OCI-LY3 (cell line): ENCODE measurements at regions not wholly inside any gene's neighbourhood (a gene's known extent, or its start where the extent isn't known, plus 50 kb on each side); places are given as distances from the start of the nearest gene placed in this dataset.

ENCODE experiments used
- H2AFZ ChIP-seq: fragments of 200-600, 300-600 bp; shearing (Covaris generic); 2 replicates; pipeline ENCODE4 v1.6.0; 2014; ENCODE audit warnings: antibody characterized with exemption, low read depth, low read length
- H3K27ac ChIP-seq: fragments of 200-600, 300-600 bp; sonication (generic); 2 replicates; pipeline ENCODE4 v1.5.1; 2014; ENCODE audit warnings: mild to moderate bottlenecking, low read length, moderate library complexity, mixed read lengths
- H3K27me3 ChIP-seq: fragments of 200-600, 300-600 bp; sonication (generic); 2 replicates; pipeline ENCODE4 v1.6.1; 2014; ENCODE audit warnings: low read depth, low read length, mixed read lengths
- H3K36me3 ChIP-seq: fragments of 200-600, 300-600 bp; sonication (generic); replicated peaks from 2 replicates; pipeline ENCODE3; 2014; ENCODE audit warnings: low read depth, low read length, mixed read lengths
- H3K4me1 ChIP-seq: fragments of 300-600, 200-600 bp; sonication (generic); 2 replicates; pipeline ENCODE4 v1.6.1; 2014; ENCODE audit warnings: low read length, mixed read lengths
- H3K4me2 ChIP-seq: fragments of 200-600, 300-600 bp; sonication (generic); 2 replicates; pipeline ENCODE4 v1.6.1; 2014; ENCODE audit warnings: low read length, mixed read lengths
- H3K4me3 ChIP-seq: fragments of 300-600, 200-600 bp; sonication (generic); 2 replicates; pipeline ENCODE4 v1.5.1; 2014; ENCODE audit warnings: antibody characterized with exemption, mild to moderate bottlenecking, low read length, moderate library complexity
- H3K79me2 ChIP-seq: fragments of 300-600, 200-600 bp; shearing (Covaris generic); 2 replicates; pipeline ENCODE4 v1.6.1; 2014; ENCODE audit warnings: mild to moderate bottlenecking, low read length, mixed read lengths
- H3K9ac ChIP-seq: fragments of 300-600, 200-600 bp; shearing (Covaris generic); 2 replicates; pipeline ENCODE4 v1.6.0; 2014; ENCODE audit warnings: mild to moderate bottlenecking, low read length, moderate library complexity
- H3K9me3 ChIP-seq: fragments of 200-600, 300-600 bp; shearing (Covaris generic); 2 replicates; pipeline ENCODE4 v1.6.1; 2014; ENCODE audit warnings: low read length, mixed read lengths; ENCODE audit not compliant: insufficient read depth
- H4K20me1 ChIP-seq: fragments of 200-600, 300-600 bp; sonication (generic); 2 replicates; pipeline ENCODE4 v1.6.1; 2016; ENCODE audit warnings: low read length, mixed read lengths; ENCODE audit not compliant: insufficient read depth
- EZH2phosphoT487 ChIP-seq: fragments of 200-600 bp; shearing (Covaris generic); IDR thresholded peaks from 2 replicates; pipeline ENCODE4 v1.6.1; 2018; ENCODE audit warnings: antibody characterized with exemption, mixed run types, low read depth
- TF ChIP-seq, protein P1 (sequence below): fragments of 200-600, 300-600 bp; sonication (generic); IDR thresholded peaks from 2 replicates; pipeline ENCODE4 v1.5.1; 2014; ENCODE audit warnings: antibody characterized with exemption, low read length, low read depth

DNA sequence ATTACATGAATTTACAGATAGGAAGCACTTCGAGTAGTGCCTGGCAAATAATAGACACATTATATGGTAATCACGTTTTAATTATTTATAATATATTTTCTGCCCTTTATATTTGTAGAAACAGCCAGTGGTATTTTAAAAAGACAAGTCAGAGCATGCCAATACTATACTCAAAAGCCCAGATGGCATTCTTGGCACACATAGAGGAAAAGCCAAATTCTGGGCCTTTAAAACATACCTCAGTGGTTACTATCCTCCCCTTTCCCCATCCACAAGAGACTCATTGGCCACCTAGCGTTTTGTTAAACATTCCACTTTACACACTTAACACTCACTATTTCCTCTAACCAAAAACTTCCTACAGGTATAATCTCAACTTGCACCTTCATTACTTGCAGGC is 63.3 kb upstream of the ZNF804A start:
- H3K27ac ChIP-seq: no peak overlapping the region
- H4K20me1 ChIP-seq: no peaks in the 10 kb centered on the region
- no peaks in the 10 kb centered on the region for H3K79me2 ChIP-seq
- H2AFZ ChIP-seq: no peak overlapping the region
- TF ChIP-seq, protein P1, sequence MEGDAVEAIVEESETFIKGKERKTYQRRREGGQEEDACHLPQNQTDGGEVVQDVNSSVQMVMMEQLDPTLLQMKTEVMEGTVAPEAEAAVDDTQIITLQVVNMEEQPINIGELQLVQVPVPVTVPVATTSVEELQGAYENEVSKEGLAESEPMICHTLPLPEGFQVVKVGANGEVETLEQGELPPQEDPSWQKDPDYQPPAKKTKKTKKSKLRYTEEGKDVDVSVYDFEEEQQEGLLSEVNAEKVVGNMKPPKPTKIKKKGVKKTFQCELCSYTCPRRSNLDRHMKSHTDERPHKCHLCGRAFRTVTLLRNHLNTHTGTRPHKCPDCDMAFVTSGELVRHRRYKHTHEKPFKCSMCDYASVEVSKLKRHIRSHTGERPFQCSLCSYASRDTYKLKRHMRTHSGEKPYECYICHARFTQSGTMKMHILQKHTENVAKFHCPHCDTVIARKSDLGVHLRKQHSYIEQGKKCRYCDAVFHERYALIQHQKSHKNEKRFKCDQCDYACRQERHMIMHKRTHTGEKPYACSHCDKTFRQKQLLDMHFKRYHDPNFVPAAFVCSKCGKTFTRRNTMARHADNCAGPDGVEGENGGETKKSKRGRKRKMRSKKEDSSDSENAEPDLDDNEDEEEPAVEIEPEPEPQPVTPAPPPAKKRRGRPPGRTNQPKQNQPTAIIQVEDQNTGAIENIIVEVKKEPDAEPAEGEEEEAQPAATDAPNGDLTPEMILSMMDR: no peak
- TF ChIP-seq EZH2phosphoT487: no peak
- no peaks in the 10 kb centered on the region for H3K9me3 ChIP-seq
- no peak overlapping the region for H3K9ac ChIP-seq
- H3K27me3 ChIP-seq: no peaks in the 10 kb centered on the region
- no peak overlapping the region for H3K4me2 ChIP-seq
- no peak overlapping the region for H3K4me3 ChIP-seq
- no peaks in the 10 kb centered on the region for H3K36me3 ChIP-seq
- no peaks in the 10 kb centered on the region for H3K4me1 ChIP-seq

DNA sequence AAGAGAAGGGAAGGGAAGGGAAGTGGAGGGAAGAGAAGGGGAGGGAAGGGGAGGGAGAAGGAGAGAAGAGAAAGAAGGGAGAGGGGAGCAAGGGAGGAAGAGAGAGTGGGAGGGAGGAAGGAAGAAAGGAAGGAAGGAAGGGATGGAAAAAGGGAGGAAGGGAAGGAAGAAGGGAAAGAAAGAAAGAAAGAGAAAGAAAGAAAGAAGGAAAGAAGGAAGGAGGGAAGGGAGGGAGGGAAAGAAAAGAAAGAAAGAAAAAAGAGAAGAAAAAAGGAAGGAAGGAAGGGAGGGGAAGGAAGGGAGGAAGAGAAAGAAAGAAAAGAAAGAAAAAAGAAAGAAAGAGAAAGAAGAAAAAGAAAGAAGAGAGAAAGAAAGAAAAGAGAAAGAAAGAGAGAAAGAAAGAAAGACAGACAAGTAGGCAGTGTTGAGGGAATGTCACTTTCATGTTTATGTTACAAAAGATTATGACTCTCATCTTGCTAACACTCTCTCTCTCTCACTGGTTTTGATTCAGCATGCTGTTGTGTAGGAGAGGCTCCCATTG is 58.0 kb upstream of the ZNF804A start:
- no peak overlapping the region for H3K27ac ChIP-seq
- H3K36me3 ChIP-seq: no peaks in the 10 kb centered on the region
- no peaks in the 10 kb centered on the region for H3K27me3 ChIP-seq
- no peak overlapping the region for H3K9ac ChIP-seq
- peaks cover 9% of the 10 kb centered on the region; the same call in 1 of the 2 replicates for H3K4me1 ChIP-seq
- no peak overlapping the region for H2AFZ ChIP-seq
- H3K79me2 ChIP-seq: no peaks in the 10 kb centered on the region
- no peaks in the 10 kb centered on the region for H3K9me3 ChIP-seq
- H4K20me1 ChIP-seq: no peaks in the 10 kb centered on the region
- TF ChIP-seq, protein P1: no peak
- no peak for TF ChIP-seq EZH2phosphoT487
- H3K4me3 ChIP-seq: no peak overlapping the region
- H3K4me2 ChIP-seq: no peak overlapping the region

DNA sequence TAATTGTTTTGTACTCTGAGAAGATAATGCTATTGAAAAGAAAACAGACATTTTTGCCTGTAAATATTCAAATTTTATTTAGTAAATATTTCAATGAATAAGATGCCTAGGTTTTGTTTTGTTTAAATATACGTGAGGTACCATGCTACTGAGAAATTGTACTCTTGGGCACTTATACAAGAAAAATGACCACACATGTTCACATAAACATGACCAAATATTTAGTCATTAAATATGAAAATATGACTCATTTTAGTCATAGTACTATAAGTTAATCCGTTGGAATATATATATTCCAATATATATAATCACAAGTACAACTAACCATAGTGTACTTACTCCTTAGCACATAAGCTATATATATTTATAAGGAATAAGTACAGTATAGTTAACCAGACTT is 56.7 kb upstream of the ZNF804A start:
- no peak overlapping the region for H3K9ac ChIP-seq
- H3K4me2 ChIP-seq: no peak overlapping the region
- H3K4me1 ChIP-seq: peaks cover 9% of the 10 kb centered on the region; the same call in 1 of the 2 replicates
- H4K20me1 ChIP-seq: no peaks in the 10 kb centered on the region
- no peak overlapping the region for H2AFZ ChIP-seq
- no peaks in the 10 kb centered on the region for H3K79me2 ChIP-seq
- no peaks in the 10 kb centered on the region for H3K36me3 ChIP-seq
- TF ChIP-seq, protein P1: no peak
- TF ChIP-seq EZH2phosphoT487: no peak
- no peak overlapping the region for H3K27ac ChIP-seq
- H3K4me3 ChIP-seq: no peak overlapping the region
- H3K27me3 ChIP-seq: no peaks in the 10 kb centered on the region
- H3K9me3 ChIP-seq: no peaks in the 10 kb centered on the region

DNA sequence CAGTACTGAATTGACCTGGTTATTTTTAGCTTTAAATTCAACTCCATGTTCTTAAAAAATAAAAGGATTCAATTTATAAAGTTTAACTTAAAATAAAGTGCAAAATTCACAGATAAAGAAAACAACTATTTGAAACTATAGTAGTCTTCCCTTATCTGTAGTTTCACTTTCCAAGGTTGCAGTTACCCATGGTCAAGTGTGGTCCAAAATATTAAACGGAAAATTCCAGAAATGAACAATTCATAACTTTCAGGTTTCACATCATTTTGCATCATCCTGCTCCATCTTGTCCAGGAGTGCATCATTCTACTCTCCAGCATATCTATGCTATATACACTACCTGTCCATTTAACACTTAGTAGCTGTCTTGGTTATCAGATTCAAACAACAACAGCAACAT is 54.5 kb upstream of the ZNF804A start:
- Histone ChIP-seq H3K79me2 (no peaks in the 10 kb centered on the region), H3K4me1 (peaks cover 9% of the 10 kb centered on the region; the same call in 1 of the 2 replicates), H3K36me3 (no peaks in the 10 kb centered on the region), H3K27me3 (no peaks in the 10 kb centered on the region), H2AFZ (no peak overlapping the region), H3K27ac (no peak overlapping the region), H3K4me3 (no peak overlapping the region), H3K9me3 (peaks cover 4% of the 10 kb centered on the region; the same call in 1 of the 2 replicates), H3K9ac (no peak overlapping the region), H3K4me2 (no peak overlapping the region), H4K20me1 (no peaks in the 10 kb centered on the region)
- TF ChIP-seq, protein P1: no peak
- no peak for TF ChIP-seq EZH2phosphoT487
